Esophagus (tissue), 2 donors: ENCODE measurements at regions not wholly inside any gene's neighbourhood (a gene's known extent, or its start where the extent isn't known, plus 50 kb on each side); places are given as distances from the start of the nearest gene placed in this dataset.
"Not testable (repeated sequence)": the region's sequence is repeated elsewhere in the genome, so short reads cannot be mapped to it uniquely, and the experiment has no call there.

Experiments used
- H3K27ac ChIP-seq, 2 donors: one replicate each; pipeline ENCODE4 v1.5.1; 2013; ENCODE audit warnings: low read depth in 2 of 2, mild to moderate bottlenecking in 2 of 2, inconsistent platforms in 1 of 2, low read length in 1 of 2, moderate library complexity in 1 of 2
- H3K27me3 ChIP-seq, 2 donors: one replicate each; pipeline ENCODE4 v1.6.1; 2013; ENCODE audit warnings: low read length in 2 of 2, control low read depth in 1 of 2, mild to moderate bottlenecking in 1 of 2; ENCODE audit not compliant: insufficient read depth in 2 of 2, control insufficient read depth in 1 of 2
- H3K36me3 ChIP-seq, 2 donors: one replicate each; pipeline ENCODE4 v1.6.1; 2013; ENCODE audit warnings: low read length in 1 of 2; ENCODE audit not compliant: control insufficient read depth in 2 of 2, insufficient read depth in 2 of 2
- H3K4me1 ChIP-seq, 2 donors: one replicate each; pipeline ENCODE4 v1.6.1; 2013; ENCODE audit warnings: low read length in 1 of 2; ENCODE audit not compliant: control insufficient read depth in 2 of 2, insufficient read depth in 2 of 2
- H3K4me3 ChIP-seq, 2 donors: one replicate each; pipeline ENCODE4 v1.5.1; 2013; ENCODE audit warnings: low read length in 2 of 2, mild to moderate bottlenecking in 2 of 2, low read depth in 1 of 2, moderate library complexity in 1 of 2
- H3K9me3 ChIP-seq, 2 donors: one replicate each; pipeline ENCODE4 v1.6.1; 2013; ENCODE audit warnings: mild to moderate bottlenecking in 2 of 2, low read depth in 1 of 2, low read length in 1 of 2, moderate library complexity in 1 of 2; ENCODE audit not compliant: control insufficient read depth in 2 of 2, insufficient read depth in 1 of 2
- WGBS, 2 donors: extraction: QIAGEN DNeasy Blood & Tissue Kit; methylation state at CpG; one replicate each; pipeline ENCODE4 v1.1.7; 2013; 5-methylcytosine and 5-hydroxymethylcytosine counted together
- donor health status: healthy with polysubstance abuse.
- donor health status: Bipolar disorder and iron deficiency.

DNA sequence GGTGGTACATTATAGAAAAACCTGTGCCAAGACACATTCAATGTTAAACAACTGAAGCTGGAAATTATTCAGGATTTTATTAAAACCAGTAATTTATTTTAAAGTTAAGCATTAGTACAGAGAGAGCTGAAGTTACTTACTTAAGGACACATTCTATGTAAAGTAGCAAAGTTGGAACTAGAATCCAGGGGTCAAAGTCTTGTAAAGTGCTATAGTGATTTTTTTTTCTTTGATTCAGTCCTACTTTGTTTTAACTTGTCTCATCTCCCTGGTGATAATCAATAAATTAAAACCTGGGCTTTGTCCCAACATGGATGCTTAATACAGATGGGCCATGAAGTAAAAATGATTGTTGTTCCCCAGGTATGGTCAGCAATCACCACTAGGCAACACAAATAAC is 1271.8 kb upstream of the CHAC2 start:
- Histone ChIP-seq H3K36me3 (no peaks in the 10 kb centered on the region), H3K4me3 (no peak overlapping the region), H3K27ac (no peak overlapping the region), H3K27me3 (no peaks in the 10 kb centered on the region), H3K4me1 (no peaks in the 10 kb centered on the region), H3K9me3 (peaks cover 0 to 7% of the 10 kb centered on the region in 2 donors)

DNA sequence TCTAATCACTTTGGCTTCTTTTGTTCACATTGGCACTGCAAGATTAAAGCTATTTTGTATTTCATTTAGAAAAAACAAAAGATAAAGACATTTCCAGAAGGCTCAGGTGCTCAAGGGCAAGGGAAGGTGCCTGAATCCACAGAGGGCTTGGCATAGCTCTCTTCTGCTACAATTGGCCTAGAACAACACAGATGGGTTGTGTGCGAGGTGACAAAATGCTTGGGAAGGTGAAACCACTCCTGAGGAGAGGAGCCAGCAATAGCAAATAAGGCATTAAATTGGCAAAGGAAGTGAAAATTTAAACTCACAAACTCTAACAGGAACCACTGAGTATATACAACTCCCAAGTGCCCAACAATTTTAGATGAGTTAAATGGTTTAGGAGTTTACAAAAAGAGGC is 1290.4 kb upstream of the CHAC2 start:
- Histone ChIP-seq H3K27me3 (no peaks in the 10 kb centered on the region), H3K9me3 (no peaks in the 10 kb centered on the region)
- 58 to 74% methylated on average over 1 of the region's 1 CpG for WGBS, 2 donors

DNA sequence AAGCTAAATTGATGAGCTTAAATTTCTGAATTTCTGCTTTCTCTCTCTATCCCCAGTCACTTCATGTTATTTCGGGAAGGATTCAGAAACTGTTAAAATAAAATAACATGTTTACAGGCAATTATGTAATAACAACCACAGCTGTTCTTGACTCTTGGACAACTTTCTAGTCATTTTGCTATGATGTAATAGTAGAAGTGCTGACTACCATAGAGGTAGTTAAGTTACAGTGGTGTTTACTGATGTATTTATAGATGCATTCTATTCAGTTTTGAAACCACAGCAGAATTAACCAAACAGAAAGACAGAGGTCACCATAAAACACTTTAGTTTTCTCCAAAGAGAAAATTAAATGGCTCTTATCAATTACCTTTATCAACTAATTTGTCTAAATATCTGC is 1292.0 kb upstream of the CHAC2 start:
- H3K27me3 ChIP-seq = no peaks in the 10 kb centered on the region
- H3K4me1 ChIP-seq = no peaks in the 10 kb centered on the region
- no peaks in the 10 kb centered on the region for H3K36me3 ChIP-seq
- H3K27ac ChIP-seq = no peak overlapping the region
- H3K4me3 ChIP-seq = no peak overlapping the region
- no peaks in the 10 kb centered on the region for H3K9me3 ChIP-seq
- WGBS, 2 donors = 81 to 85% methylated on average over 1 of the region's 1 CpG

More for the DNA sequence above, 1290.4 kb upstream of the CHAC2 start:
- no peaks in the 10 kb centered on the region for H3K36me3 ChIP-seq
- no peak overlapping the region for H3K4me3 ChIP-seq
- no peak overlapping the region for H3K27ac ChIP-seq
- no peaks in the 10 kb centered on the region for H3K4me1 ChIP-seq

DNA sequence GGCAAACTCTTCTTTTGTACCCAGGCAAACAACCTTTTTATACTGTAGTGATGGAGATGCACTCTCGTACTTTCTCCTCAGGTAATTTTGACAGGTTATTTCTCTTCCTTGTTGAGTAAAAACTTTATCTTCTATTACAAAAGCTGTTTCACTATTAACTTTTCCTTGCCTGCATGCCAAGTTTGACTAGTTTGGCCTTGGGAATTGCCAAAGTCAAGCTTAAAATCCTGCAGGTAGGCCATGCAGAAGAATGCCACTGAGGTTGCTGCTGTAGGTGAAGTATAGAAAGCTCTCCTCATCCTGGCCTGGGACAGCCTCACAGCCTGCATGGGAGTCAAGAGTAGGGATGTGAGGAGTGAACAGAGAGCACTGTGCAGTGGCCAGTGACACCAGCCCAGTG is 1293.5 kb upstream of the CHAC2 start:
- no peak overlapping the region for H3K27ac ChIP-seq
- H3K9me3 ChIP-seq = no peaks in the 10 kb centered on the region
- no peaks in the 10 kb centered on the region for H3K27me3 ChIP-seq
- no peaks in the 10 kb centered on the region for H3K4me1 ChIP-seq
- H3K4me3 ChIP-seq = no peak overlapping the region
- no peaks in the 10 kb centered on the region for H3K36me3 ChIP-seq
- 60 to 74% methylated on average over 1 of the region's 1 CpG for WGBS, 2 donors

DNA sequence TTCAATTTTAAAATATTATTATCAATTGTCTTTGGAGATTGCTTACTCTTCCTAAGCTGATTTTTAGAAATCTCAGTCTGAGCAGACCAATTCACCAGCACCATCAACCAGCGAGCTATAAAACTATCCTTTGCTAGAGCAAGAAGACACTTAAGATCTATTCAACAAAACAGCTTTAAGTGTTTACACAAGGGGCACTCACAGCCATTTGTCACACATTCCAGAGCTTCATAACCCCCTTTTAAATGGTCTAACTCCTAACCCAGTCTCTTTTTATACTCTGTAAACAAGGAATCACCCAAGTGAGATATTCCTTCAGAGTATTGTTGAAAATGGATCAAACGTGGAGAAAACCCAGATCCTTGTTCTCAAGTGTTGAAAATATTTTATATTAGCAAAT is 1294.1 kb upstream of the CHAC2 start:
- Histone ChIP-seq H3K9me3 (no peaks in the 10 kb centered on the region), H3K27me3 (no peaks in the 10 kb centered on the region), H3K4me1 (no peaks in the 10 kb centered on the region), H3K4me3 (no peak overlapping the region), H3K36me3 (no peaks in the 10 kb centered on the region), H3K27ac (no peak overlapping the region)
- WGBS, 2 donors = 22 to 43% methylated on average over 2 of the region's 2 CpGs

DNA sequence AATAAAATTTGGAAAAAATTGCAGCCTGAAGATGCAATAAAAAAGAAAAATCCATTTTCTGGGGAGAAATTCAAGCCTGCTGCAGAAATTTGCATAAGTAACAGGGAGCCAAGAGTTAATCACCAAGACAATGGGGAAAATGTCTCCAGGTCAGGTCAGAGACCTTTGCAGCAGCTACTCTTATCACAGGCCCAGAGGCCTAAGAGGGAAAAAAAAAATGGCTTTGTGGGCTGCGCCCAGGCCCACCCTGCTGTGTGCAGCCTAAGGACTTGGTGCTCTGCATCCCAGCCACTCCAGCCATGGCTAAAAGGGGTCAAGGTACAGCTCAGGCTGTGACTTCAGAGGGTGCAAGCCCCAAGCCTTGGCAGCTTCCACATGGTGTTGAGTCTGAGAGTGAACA is 1297.1 kb upstream of the CHAC2 start:
- WGBS, 2 donors = 83 to 88% methylated on average over 1 of the region's 1 CpG
- not testable (repeated sequence) for H3K9me3 ChIP-seq, H3K4me1 ChIP-seq, H3K27ac ChIP-seq, H3K4me3 ChIP-seq, H3K36me3 ChIP-seq, H3K27me3 ChIP-seq

DNA sequence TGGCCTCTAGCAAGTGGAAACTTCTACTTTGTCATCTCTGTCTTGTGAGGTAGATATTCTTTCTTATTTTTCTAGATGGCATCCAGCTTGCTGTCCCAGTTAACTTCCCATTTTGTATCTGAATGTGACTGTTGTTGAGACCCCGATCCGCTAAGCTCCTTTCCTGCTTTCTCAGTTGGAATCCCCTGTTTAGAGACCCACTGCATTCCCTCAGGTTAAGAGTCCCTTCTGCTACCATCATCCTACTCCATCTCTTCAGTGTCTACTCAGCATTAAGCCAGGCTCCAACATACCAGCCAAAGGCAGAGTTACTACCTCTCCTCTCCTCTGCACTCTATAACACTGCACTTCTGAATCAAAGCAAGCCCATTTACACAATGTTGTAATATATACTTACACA is 1300.4 kb upstream of the CHAC2 start:
- no peaks in the 10 kb centered on the region for H3K4me1 ChIP-seq
- no peaks in the 10 kb centered on the region for H3K9me3 ChIP-seq
- H3K4me3 ChIP-seq = no peak overlapping the region
- no peaks in the 10 kb centered on the region for H3K27me3 ChIP-seq
- 89 to 100% methylated on average over 2 of the region's 2 CpGs for WGBS, 2 donors
- no peaks in the 10 kb centered on the region for H3K36me3 ChIP-seq
- no peak overlapping the region for H3K27ac ChIP-seq

DNA sequence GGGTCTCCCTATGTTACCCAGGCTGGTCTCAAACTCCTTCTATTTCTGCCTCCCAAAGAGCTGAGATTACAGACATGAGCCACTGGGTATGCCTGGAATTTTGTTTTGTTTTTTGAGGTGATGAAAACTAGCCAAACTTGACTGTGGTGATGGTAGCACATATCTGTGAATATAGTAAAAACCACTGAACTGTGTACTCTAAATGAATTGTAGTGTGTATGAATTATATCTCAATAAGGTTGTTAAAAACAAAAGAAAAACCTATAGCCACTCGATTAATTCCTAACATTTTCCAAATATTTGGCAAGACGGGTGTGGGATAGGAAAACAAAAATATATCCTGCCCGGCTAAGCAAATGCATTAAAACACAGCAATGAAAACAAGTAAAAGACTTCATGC is 1302.3 kb upstream of the CHAC2 start:
- 65 to 72% methylated on average over 3 of the region's 3 CpGs for whole genome bisulfite sequencing, 2 donors
- H3K27me3 ChIP-seq = no peaks in the 10 kb centered on the region
- no peak overlapping the region for H3K27ac ChIP-seq
- H3K4me1 ChIP-seq = no peaks in the 10 kb centered on the region
- no peaks in the 10 kb centered on the region for H3K36me3 ChIP-seq
- no peaks in the 10 kb centered on the region for H3K9me3 ChIP-seq
- H3K4me3 ChIP-seq = no peak overlapping the region

DNA sequence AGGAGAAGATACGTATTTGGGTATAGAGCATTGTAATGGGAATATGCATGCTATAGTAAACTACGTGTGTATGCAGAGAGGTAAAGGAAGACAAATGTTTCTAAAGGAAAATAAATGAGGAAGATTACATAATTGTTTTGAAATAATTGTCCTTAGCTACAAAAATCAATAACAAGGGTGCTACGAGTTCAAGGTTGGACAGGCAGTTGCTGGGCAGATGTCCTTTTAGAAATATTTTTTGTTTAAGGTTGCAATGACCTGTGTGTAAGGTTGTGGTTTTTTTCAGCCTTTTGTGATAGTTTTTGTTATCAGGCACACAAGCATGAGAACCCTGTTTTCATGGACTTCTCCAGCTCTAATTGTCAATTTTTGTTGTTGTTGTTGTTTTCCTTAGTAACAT is 1304.1 kb upstream of the CHAC2 start:
- Histone ChIP-seq H3K4me1 (no peaks in the 10 kb centered on the region), H3K4me3 (no peak overlapping the region), H3K27ac (no peak overlapping the region), H3K9me3 (no peaks in the 10 kb centered on the region), H3K27me3 (no peaks in the 10 kb centered on the region), H3K36me3 (no peaks in the 10 kb centered on the region)
- WGBS, 2 donors = 81 to 84% methylated on average over 3 of the region's 3 CpGs

DNA sequence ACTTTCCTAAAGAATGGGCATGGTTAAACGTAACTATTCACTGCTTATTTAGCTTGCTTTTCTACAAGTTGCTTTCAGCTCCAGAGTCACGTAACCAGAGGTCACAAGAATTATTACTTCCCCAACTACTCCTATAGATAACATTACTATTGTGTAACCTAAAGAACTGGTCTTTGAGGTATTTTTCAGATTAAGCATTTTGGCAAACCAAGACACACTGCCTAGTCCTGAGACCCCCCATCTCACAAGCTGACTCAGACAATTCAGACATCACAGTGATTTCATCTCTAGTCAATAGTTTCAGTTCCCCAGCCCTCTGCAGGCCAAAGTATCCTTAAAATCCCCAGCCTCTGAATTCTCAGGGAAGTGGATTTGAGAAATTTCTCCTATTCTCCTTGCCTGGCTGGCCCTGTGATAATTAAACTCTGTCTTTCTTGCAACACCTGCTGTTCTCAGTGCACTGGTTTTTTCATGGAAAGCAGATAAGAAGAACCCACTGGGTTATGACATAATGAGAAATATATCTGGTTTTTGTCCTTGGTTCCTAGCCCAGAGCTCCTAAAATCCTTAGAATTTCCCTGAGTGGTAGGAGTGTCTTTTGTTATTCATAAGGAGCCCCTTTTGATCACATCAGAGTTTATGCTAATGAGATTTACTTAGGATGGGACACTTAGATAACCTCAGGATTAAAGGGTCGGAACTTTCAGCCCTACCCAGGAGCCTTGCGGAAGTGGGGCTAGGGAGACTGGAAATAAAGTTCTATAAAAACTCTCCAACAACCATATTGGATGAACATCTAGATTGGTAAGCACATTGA is 1310.8 kb upstream of the CHAC2 start:
- Histone ChIP-seq H3K4me3 (no peak overlapping the region), H3K4me1 (no peaks in the 10 kb centered on the region), H3K36me3 (no peaks in the 10 kb centered on the region), H3K27me3 (no peaks in the 10 kb centered on the region), H3K9me3 (no peaks in the 10 kb centered on the region), H3K27ac (no peak overlapping the region)
- 70 to 73% methylated on average over 4 of the region's 4 CpGs for WGBS, 2 donors
